ENCODE measurements at regions not wholly inside any gene's neighbourhood (a gene's known extent, or its start where the extent isn't known, plus 50 kb on each side); places are given as distances from the start of the nearest gene placed in this dataset.

- intact Hi-C loops (cut with DNase I), result no loop called here
- Histone ChIP-seq H3K36me3 (no peaks in the 10 kb centered on the region), H3K9me3 (no peaks in the 10 kb centered on the region), H3K4me1 (no peaks in the 10 kb centered on the region), H3K27me3 (no peaks in the 10 kb centered on the region), H3K27ac (no peak overlapping the region), H3K4me3 (no peak overlapping the region)
- no peak for TF ChIP-seq CTCF (IDR thresholded peaks at IDR 0.05)
- no peak for DNase-seq (ENCODE audit: low spot score in 2 of 2)
Measured at GRCh38 chr18:11388755-11389680, 220.4 kb upstream of the SLC35G4 start.

- no peaks in the 10 kb centered on the region for H3K4me1 ChIP-seq
- no peaks in the 10 kb centered on the region for H3K27me3 ChIP-seq
- intact Hi-C loops (cut with DNase I), result no loop called here
- H3K4me3 ChIP-seq, result no peak overlapping the region
- TF ChIP-seq CTCF (IDR thresholded peaks at IDR 0.05), result peak in 1 of 3 experiments; percentile 30
- H3K27ac ChIP-seq, result no peak overlapping the region
- no peaks in the 10 kb centered on the region for H3K36me3 ChIP-seq
- H3K9me3 ChIP-seq, result no peaks in the 10 kb centered on the region
- DNase-seq (ENCODE audit: low spot score in 2 of 2), result no peak
Measured at GRCh38 chr18:11387880-11388279, 221.5 kb upstream of the SLC35G4 start.

GRCh38 chr18:11383381-11383780 lies 226.0 kb upstream of the SLC35G4 start:
- H3K4me1 ChIP-seq, result no peaks in the 10 kb centered on the region
- H3K27ac ChIP-seq, result no peak overlapping the region
- no peak for TF ChIP-seq CTCF (IDR thresholded peaks at IDR 0.05)
- intact Hi-C loops (cut with DNase I), result no loop called here
- no peaks in the 10 kb centered on the region for H3K36me3 ChIP-seq
- no peak overlapping the region for H3K4me3 ChIP-seq
- no peaks in the 10 kb centered on the region for H3K9me3 ChIP-seq
- DNase-seq (ENCODE audit: low spot score in 2 of 2), result no peak
- no peaks in the 10 kb centered on the region for H3K27me3 ChIP-seq

GRCh38 chr18:11380968-11381367 lies 228.4 kb upstream of the SLC35G4 start:
- no peak for TF ChIP-seq CTCF (IDR thresholded peaks at IDR 0.05)

GRCh38 chr18:11379660-11380059 lies 229.7 kb upstream of the SLC35G4 start:
- no peaks in the 10 kb centered on the region for H3K27me3 ChIP-seq
- H3K4me3 ChIP-seq, result no peak overlapping the region
- intact Hi-C loops (cut with DNase I), result no loop called here
- H3K27ac ChIP-seq, result no peak overlapping the region
- no peaks in the 10 kb centered on the region for H3K4me1 ChIP-seq
- DNase-seq (ENCODE audit: low spot score in 2 of 2), result no peak
- H3K36me3 ChIP-seq, result no peaks in the 10 kb centered on the region
- H3K9me3 ChIP-seq, result no peaks in the 10 kb centered on the region
- no peak for TF ChIP-seq CTCF (IDR thresholded peaks at IDR 0.05)

More at GRCh38 chr18:11380968-11381367, 228.4 kb upstream of the SLC35G4 start:
- DNase-seq (ENCODE audit: low spot score in 2 of 2), result no peak
- no peaks in the 10 kb centered on the region for H3K4me1 ChIP-seq
- no peaks in the 10 kb centered on the region for H3K36me3 ChIP-seq
- H3K27ac ChIP-seq, result no peak overlapping the region
- no peak overlapping the region for H3K4me3 ChIP-seq
- no peaks in the 10 kb centered on the region for H3K9me3 ChIP-seq
- H3K27me3 ChIP-seq, result no peaks in the 10 kb centered on the region
- intact Hi-C loops (cut with DNase I), result no loop called here
